ENCODE measurements at regions not wholly inside any gene's neighbourhood (a gene's known extent, or its start where the extent isn't known, plus 50 kb on each side); places are given as distances from the start of the nearest gene placed in this dataset.

DNA sequence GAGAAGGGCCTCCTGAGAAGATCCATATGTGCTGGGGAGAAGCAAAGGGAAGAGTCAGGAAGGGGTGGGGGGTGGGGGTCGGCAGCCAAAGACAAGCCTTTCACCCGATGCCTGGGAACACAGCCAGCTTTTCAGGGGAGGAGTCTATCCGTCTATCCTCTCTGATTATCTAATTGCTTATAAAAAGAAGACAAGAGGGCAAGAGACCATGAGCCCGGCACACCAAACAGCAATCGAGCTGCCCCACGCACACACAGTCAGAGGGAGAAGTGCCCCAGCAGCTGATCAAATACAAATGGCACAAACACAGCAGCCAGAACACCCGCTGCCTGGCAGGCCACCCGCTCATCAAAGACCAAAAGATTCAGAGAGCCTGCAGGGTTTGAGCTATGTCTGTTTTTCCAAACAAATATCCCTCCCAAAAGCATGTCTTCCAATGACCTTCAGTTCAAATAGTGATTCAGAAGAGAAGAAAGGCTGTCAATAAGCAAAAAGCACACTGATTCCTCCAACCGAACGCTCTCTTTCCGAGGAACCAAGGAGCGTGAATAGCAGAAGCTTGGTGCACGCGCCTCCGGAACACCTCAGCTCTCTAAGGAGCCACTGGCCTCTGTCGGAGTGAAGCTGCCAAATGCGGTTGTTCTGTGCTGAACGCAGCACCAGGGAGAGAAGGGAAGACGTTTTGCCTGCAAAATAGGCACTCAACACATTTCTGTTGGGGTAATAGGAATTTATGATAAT is 419.2 kb downstream of the OCA2 start:
- Mint-ChIP-seq H3K27ac (no peak overlapping the region), H3K4me1 (no peaks in the 10 kb centered on the region), H3K4me3 (no peak overlapping the region), H3K9me3 (peaks cover 3% of the 10 kb centered on the region), H3K36me3 (ENCODE audit: low read depth) (no peaks in the 10 kb centered on the region), H3K27me3 (no peaks in the 10 kb centered on the region)
- DNase-seq = no peak
- intact Hi-C loops (cut with micrococcal nuclease) = no loop called here

- H3K4me3 Mint-ChIP-seq = no peak overlapping the region
- intact Hi-C loops (cut with micrococcal nuclease) = no loop called here
- H3K4me1 Mint-ChIP-seq = no peaks in the 10 kb centered on the region
These were observed 419.9 kb downstream of the OCA2 start for GRCh38 chr15:27679203-27679602.

GRCh38 chr15:27677951-27678350 is 421.2 kb downstream of the OCA2 start:
- Mint-ChIP-seq H3K9me3 (peaks cover 3% of the 10 kb centered on the region), H3K27ac (no peak overlapping the region), H3K4me1 (no peaks in the 10 kb centered on the region), H3K4me3 (no peak overlapping the region), H3K36me3 (ENCODE audit: low read depth) (no peaks in the 10 kb centered on the region), H3K27me3 (no peaks in the 10 kb centered on the region)
- intact Hi-C loops (cut with micrococcal nuclease) = no loop called here
- DNase-seq = no peak

More at GRCh38 chr15:27679203-27679602, 419.9 kb downstream of the OCA2 start:
- Mint-ChIP-seq H3K27me3 (no peaks in the 10 kb centered on the region), H3K36me3 (ENCODE audit: low read depth) (no peaks in the 10 kb centered on the region), H3K9me3 (peaks cover 3% of the 10 kb centered on the region), H3K27ac (no peak overlapping the region)
- DNase-seq = no peak

DNA sequence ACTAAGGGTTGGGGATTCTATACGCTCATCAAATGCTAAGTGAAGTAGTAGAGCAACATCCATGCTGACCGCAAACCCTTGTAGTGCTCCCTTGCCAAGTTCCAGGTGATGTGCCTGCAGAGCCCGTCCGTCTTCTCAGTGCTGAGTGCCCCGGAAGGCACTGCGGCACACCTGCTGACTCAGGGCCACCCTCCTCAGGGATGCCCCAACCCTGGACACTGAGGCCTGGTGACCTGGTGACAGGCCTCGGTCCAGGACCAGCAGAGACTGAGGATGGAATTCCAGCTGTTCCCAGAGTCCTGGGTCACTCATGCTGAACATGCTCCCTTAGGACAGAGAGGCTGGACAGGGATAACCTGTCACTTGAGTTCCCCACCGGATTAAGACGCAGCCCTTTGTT is 422.5 kb downstream of the OCA2 start:
- Mint-ChIP-seq H3K4me3 (no peak overlapping the region), H3K9me3 (peaks cover 3% of the 10 kb centered on the region), H3K27ac (no peak overlapping the region), H3K4me1 (no peaks in the 10 kb centered on the region), H3K27me3 (no peaks in the 10 kb centered on the region), H3K36me3 (ENCODE audit: low read depth) (no peaks in the 10 kb centered on the region)
- intact Hi-C loops (cut with micrococcal nuclease) = no loop called here
- no peak for DNase-seq

- no peak for DNase-seq
- no peak overlapping the region for H3K4me3 Mint-ChIP-seq
- H3K27ac Mint-ChIP-seq = no peak overlapping the region
- H3K9me3 Mint-ChIP-seq = peaks cover 6% of the 10 kb centered on the region
- H3K27me3 Mint-ChIP-seq = no peaks in the 10 kb centered on the region
- H3K4me1 Mint-ChIP-seq = no peaks in the 10 kb centered on the region
- intact Hi-C loops (cut with micrococcal nuclease) = no loop called here
- no peaks in the 10 kb centered on the region for H3K36me3 Mint-ChIP-seq (ENCODE audit: low read depth)
These were observed 423.5 kb downstream of the OCA2 start for GRCh38 chr15:27675571-27675970.

DNA sequence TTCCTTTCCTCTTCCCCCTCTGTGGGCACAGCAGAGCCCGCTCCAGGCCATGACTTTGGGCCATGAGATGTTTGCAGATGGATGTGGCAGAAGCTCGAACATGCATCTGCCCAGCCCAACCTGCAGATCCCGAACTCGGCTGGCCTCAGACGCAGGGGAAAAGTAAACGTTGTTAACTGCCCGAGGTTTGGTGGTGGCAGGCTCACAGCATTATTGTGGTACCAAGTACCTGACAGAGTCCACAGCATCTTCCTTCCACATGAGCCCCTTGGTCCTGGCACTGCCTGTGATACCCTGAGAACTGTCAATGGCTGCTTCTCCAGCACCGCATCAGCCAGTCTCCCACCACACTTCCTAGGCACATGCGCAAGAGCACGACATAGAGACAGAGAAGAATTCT is 424.3 kb downstream of the OCA2 start:
- Mint-ChIP-seq H3K27ac (no peak overlapping the region), H3K36me3 (ENCODE audit: low read depth) (no peaks in the 10 kb centered on the region), H3K27me3 (no peaks in the 10 kb centered on the region), H3K9me3 (peaks cover 6% of the 10 kb centered on the region), H3K4me3 (no peak overlapping the region), H3K4me1 (no peaks in the 10 kb centered on the region)
- DNase-seq = no peak
- intact Hi-C loops (cut with micrococcal nuclease) = no loop called here

DNA sequence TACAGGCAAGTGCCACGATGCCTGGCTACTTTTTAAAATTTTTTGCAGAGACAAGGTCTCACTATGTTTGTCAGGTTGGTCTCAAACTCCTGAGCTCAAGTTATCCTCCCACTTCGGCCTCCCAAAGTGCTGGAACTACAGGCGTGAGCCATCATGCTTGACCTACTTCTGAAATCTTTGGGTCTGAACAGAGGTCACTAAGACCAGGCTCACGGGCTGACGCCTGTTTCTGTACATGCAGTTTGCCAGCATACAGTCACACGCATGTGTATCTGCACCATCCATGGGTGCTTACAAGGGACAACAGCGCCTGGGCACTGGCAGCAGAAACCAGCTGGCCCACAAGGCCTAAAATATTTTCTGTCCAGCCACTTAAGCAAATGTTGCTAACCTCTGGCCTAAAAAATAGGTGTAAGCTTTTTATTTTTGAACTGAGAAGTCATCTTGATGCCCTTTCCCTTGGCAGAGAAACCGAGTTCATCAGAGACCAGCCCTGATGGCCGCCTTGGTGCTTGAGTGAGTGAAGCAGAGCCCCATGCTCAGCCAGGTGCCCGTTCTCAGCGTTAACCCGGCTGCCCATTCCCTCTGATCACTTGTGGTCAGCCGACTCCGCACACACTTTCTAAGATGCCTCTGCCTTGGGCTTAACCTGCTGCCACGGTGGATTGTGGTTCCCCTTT is 425.2 kb downstream of the OCA2 start:
- Mint-ChIP-seq H3K27me3 (no peaks in the 10 kb centered on the region), H3K36me3 (ENCODE audit: low read depth) (no peaks in the 10 kb centered on the region), H3K4me3 (no peak overlapping the region), H3K9me3 (peaks cover 3% of the 10 kb centered on the region), H3K4me1 (no peaks in the 10 kb centered on the region), H3K27ac (no peak overlapping the region)
- no peak for DNase-seq
- intact Hi-C loops (cut with micrococcal nuclease) = no loop called here

- Mint-ChIP-seq H3K9me3 (peaks cover 3% of the 10 kb centered on the region), H3K27me3 (no peaks in the 10 kb centered on the region), H3K4me1 (no peaks in the 10 kb centered on the region), H3K27ac (no peak overlapping the region), H3K36me3 (ENCODE audit: low read depth) (no peaks in the 10 kb centered on the region), H3K4me3 (no peak overlapping the region)
- DNase-seq = no peak
- intact Hi-C loops (cut with micrococcal nuclease) = no loop called here
These were observed 426.6 kb downstream of the OCA2 start for GRCh38 chr15:27672537-27672936.

DNA sequence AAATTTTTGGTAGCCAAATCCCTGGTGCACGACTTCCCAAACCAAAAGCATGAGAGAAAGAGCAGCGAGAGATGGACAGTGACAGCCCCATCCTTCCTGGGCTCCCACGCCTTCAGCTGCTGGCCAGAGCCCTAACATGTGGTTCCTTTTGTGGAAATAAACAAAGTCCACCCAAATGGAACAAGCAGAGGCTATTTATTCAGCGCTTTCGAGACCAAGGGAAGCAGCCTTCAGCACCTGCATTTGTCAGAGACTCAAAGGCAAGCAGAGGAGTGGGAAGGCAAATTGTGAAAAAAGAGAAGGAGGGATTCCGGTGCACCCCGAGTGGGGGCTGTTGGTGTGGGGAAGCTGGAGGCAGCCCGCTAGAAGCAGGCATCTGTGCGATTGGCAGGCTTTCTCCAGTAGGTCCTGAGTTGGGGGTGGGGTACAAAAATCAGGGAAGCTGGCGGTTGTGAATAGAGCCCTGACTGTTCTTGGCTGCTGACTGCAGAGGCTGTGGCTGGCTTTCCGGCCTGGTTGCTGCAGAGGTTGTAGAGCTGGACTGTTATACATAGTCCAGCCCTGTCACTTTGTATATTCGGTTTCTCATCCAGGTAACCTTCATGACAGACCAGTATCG is 427.2 kb downstream of the OCA2 start:
- no peaks in the 10 kb centered on the region for H3K4me1 Mint-ChIP-seq
- H3K36me3 Mint-ChIP-seq (ENCODE audit: low read depth) = no peaks in the 10 kb centered on the region
- H3K9me3 Mint-ChIP-seq = peaks cover 3% of the 10 kb centered on the region

GRCh38 chr15:27670486-27671209 is 428.5 kb downstream of the OCA2 start:
- H3K27me3 Mint-ChIP-seq = no peaks in the 10 kb centered on the region
- no peaks in the 10 kb centered on the region for H3K4me1 Mint-ChIP-seq
- no peak overlapping the region for H3K4me3 Mint-ChIP-seq
- intact Hi-C loops (cut with micrococcal nuclease) = no loop called here
- H3K27ac Mint-ChIP-seq = no peak overlapping the region
- DNase-seq = no peak
- H3K9me3 Mint-ChIP-seq = peaks cover 3% of the 10 kb centered on the region
- no peaks in the 10 kb centered on the region for H3K36me3 Mint-ChIP-seq (ENCODE audit: low read depth)

More for the DNA sequence above, 427.2 kb downstream of the OCA2 start:
- intact Hi-C loops (cut with micrococcal nuclease) = no loop called here
- DNase-seq = no peak
- no peak overlapping the region for H3K4me3 Mint-ChIP-seq
- H3K27me3 Mint-ChIP-seq = no peaks in the 10 kb centered on the region
- H3K27ac Mint-ChIP-seq = no peak overlapping the region

DNA sequence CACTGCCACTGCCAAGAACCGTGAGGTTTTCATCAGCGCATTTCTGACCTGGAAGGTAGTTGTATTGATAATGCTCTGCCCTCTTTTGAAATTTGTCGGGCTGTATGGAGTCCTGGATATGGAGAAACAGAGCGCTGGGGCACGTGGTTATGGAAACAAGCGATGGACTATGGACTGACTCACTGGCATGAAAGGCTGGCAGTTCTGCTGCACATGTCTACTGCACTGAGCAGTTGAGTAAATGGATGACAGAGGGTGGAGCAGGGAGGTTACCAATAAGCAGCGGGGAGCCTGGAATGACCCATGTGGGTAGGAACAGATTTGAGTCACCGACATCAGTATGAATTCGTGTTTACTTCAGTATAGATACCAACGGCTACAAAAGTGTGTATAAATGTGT is 429.5 kb downstream of the OCA2 start:
- Mint-ChIP-seq H3K27ac (no peak overlapping the region), H3K4me1 (no peaks in the 10 kb centered on the region), H3K36me3 (ENCODE audit: low read depth) (no peaks in the 10 kb centered on the region), H3K4me3 (no peak overlapping the region), H3K9me3 (peaks cover 3% of the 10 kb centered on the region), H3K27me3 (no peaks in the 10 kb centered on the region)
- no peak for DNase-seq
- intact Hi-C loops (cut with micrococcal nuclease) = no loop called here

DNA sequence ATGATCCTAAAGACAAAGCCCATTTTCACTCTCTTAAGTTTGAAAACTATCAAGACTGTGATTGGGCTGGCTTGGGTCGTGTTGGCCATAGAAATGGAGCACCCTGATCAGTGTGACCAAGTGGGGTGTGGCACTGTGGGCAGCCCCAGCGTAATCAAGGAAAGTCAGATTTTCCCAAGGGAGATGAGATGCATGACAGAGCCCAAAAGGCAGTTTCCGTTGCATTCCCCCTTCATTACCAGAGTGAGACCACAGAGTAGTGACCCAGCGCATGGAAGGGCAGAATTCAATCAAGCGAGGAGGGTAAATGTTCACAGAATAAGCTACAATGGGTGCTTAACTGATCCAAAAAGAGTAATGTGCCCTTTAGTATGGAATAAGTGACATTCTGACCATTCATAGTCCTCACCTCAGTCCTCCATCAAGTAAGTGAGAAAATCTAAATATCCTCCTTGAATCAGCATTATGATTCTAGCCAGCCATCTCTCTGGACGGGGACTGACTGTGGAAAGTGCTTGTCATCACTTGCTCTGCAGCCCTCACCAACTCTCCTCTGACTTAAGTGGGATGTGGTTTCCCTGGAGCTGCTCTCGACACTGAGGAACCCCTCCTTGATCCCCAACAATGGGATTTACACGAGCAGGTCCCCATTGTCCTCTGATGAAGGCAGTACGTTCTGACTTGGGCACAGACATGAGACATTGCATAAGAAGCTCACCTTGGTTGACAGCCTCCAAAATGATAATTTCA is 430.5 kb downstream of the OCA2 start:
- H3K27me3 Mint-ChIP-seq = no peaks in the 10 kb centered on the region
- no peak overlapping the region for H3K27ac Mint-ChIP-seq
- H3K4me3 Mint-ChIP-seq = no peak overlapping the region
- H3K36me3 Mint-ChIP-seq (ENCODE audit: low read depth) = no peaks in the 10 kb centered on the region
- no peaks in the 10 kb centered on the region for H3K4me1 Mint-ChIP-seq
- H3K9me3 Mint-ChIP-seq = peaks cover 3% of the 10 kb centered on the region
- intact Hi-C loops (cut with micrococcal nuclease) = no loop called here
- no peak for DNase-seq

DNA sequence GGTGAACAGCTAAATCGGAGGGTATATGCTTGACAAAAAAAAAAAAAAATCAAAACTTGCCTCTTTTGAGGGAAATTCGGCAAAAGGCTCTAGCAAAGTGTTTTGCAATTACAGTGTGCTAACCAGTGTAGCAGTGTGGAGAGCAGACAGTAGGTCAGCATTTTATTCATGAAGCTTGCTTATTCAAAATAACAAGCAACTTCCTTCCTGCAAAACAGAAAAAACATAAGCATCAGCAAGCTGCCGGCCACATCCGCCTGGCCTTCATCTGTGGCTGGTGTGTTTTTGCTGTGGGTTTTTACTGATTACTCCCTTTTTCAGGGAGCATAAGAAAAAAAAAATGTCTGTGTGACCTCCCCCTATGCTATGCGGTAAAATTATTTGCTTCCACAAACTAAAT is 434.1 kb downstream of the OCA2 start:
- H3K4me1 Mint-ChIP-seq = no peaks in the 10 kb centered on the region
- no peak for DNase-seq
- intact Hi-C loops (cut with micrococcal nuclease) = no loop called here
- no peaks in the 10 kb centered on the region for H3K27me3 Mint-ChIP-seq
- H3K36me3 Mint-ChIP-seq (ENCODE audit: low read depth) = no peaks in the 10 kb centered on the region
- no peak overlapping the region for H3K27ac Mint-ChIP-seq
- no peak overlapping the region for H3K4me3 Mint-ChIP-seq
- H3K9me3 Mint-ChIP-seq = peaks cover 3% of the 10 kb centered on the region
